ENCODE measurements at regions not wholly inside any gene's neighbourhood (a gene's known extent, or its start where the extent isn't known, plus 50 kb on each side); places are given as distances from the start of the nearest gene placed in this dataset.
"Not testable (repeated sequence)": the region's sequence is repeated elsewhere in the genome, so short reads cannot be mapped to it uniquely, and the experiment has no call there.

DNA sequence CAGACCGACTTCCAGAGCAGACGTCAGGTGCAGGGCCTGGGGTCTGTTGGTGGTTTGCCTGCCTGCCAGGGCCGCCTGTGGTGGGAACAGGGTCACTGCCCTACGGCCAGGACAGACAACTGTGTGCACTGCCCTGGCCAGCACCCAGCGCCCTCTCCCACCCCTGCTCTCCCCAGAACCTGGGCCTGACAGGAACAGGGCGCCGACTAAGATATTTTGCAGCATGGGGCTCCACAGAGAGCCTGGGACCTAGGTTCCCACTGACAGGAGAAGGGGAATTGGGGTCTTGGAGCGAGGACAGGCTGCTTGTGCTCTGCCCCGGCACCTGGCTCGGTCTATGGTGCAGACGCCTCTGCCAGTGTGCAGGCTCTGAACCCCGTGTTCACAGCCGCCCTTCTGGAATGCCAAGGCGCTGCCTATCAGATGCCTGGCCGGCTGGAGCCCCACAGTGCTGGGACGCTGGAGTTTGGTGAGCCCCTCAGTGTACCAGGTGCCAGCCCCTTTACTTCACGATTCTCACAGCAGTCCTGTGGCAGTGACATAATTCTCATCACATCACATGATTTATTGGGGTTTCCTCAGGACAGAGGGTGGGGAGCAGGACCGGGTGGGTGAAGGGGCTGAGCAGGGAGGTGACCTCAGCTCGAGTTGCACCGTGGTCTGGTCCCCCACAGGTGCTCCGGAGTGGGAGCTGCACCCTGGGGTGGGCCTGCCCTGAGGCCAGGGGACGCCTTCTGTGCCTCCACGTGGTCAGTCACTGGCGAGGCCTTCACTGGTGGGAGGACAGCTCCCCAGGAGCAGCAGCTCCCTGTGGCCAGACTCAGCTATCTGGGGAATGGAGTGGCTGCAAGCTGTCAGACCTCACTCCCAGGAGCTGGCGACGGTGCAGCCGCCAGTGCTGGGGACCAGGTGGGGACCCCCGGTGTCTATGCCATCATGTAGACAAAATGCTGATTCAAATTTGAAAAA, 113.8 kb upstream of the LRPAP1 start:
- no peak for DNase-seq

- no peak for DNase-seq
Observed at GRCh38 chr4:3644849-3645627, 112.8 kb upstream of the LRPAP1 start.

- DNase-seq, result no peak
Observed at GRCh38 chr4:3643518-3644433, 111.6 kb upstream of the LRPAP1 start.

- no peak for DNase-seq
Observed at GRCh38 chr4:3642806-3643517, 110.7 kb upstream of the LRPAP1 start.

DNA sequence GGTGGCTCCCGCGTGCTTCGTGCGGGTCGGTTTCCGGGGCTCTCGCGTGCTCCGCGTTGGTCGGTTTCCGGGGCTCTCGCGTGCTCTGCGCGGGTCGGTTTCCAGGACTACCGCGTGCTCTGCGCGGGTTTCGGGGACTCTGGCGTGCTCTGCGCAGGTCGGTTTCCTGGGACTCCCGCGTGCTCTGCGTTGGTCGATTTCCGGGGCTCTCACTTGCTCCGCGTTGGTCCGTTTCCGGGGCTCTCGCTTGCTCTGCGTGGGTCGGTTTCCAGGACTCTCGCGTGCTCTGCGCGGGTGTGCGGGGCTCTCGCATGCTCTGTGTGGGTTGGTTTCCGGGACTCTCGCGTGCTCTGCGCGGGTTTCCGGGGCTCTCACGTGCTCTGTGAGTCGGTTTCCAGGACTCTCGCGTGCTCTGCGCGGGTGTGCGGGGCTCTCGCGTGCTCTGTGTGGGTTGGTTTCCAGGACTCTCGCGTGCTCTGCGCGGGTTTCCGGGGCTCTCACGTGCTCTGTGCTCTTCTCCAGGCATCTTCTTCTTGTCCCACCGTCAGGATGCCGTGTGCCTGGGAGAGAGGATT, 109.9 kb upstream of the LRPAP1 start:
- DNase-seq, result no peak

DNA sequence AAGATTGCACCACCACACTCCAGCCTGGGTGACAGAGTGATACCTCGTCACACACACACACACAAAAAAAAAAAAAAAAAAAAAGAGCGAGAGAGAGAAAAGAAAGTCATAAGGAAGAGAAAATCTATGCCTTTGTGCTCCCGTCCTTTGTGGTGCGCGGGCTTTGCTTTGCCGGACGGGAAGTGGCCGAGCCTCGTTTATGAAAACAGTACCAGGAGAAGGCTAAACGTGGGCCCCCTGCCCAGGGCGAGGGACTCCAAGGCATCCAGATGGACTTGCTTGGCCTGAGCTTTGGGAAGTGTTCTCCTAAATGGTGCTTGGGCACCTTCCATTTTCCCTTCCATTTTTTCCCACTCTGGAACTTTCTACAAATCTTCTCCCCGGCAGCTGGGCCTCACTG, 109.3 kb upstream of the LRPAP1 start:
- DNase-seq, result no peak

DNA sequence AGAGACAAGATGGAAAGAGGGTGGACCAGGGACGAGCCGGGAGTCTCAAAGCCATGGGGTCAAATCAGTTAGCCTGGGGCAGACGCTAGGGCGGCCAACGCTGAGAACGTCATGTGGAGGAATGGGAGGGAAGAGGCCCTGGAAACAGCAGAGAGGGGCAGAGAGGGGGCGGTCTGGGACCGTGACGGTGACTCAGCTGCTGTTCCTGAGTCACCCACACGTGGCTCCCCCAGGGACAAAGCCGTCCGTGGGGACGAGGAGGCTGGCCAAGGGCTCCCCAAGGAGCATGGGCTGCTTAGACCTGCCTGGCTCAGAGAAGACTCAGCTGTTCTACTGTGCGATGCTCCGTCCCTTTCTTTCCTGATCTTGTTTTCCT, 108.4 kb upstream of the LRPAP1 start:
- DNase-seq, result no peak

DNA sequence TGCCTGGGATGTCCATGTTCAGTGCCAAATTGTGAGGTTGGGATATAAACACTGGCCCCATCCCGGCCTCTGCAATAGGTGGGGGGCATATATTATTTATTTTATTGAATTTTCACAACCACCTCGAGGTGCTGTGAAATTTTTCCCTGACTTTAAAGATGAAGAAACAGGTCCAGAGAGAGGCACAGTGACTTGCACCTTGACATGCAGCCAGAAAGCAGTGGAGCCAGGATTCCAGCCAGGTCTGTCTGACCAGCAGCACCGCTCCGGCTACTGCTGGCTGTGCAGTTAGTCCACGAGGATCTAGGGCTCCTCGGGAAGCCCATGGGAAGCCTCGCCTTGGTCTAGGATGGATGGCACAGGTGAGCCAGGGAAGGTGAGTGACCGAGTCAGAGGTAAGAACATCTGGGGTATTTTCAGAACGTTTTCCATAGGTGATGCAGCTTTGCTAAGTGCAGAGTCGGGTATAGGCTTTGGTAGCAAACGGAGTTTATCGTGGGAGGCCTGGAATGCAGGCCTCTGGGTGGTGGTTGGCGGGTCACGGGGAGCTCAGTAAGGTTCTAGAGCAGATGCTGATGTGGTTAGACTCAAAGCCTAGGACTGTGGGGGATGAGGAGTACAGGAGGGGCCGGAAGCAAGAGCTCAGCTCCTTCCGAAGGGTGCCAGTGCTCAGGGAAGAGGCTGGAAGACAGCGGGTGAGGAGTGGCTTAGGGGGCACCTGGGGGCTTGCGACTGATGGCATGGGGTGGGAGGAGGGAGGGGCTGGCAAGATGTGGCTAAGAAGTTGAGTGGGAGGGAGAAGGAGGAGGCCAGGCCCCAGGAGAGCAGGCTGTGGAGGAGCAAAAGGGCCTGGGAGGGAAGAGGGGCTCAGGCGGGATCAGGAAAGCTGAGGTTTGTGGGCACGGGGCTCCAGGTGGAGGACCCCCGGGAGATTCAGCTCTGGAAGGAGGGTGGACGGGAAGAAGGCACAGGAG, 107.7 kb upstream of the LRPAP1 start:
- DNase-seq, result no peak

DNA sequence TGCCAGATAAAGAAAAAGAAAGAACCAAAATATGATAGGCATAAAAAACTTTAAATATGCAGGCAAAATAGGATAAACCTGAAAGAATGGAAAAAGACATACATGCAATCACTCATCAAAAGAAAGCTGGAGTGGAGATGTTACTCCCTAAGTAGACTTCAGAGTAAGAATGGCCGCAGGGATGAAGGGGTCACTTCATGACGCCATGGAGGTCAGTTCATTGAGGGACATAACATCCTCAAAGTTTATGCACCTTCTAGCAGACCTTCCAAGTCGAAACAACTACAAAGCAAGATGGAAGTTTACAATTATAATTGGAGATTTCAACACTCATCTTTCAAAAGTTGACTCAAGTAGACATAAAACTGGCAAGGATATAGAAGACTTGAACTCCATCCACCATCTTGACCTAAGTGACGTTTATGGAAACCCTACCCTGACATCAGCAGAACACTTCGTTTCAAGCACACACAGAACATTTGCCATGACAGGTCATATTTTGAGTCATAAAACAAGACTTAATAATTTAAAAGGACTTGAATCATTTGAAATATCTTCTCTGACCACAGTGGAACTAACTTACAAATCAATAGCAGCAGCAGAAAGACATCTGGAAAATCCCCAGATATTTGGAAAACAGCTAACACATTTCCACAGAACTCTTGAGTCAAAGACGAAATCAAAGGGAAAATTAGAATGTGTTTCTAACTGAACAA, 106.0 kb upstream of the LRPAP1 start:
- DNase-seq, result no peak

GRCh38 chr4:3637326-3638016, 105.2 kb upstream of the LRPAP1 start:
- no peak for DNase-seq

GRCh38 chr4:3636646-3637320, 104.6 kb upstream of the LRPAP1 start:
- DNase-seq, result no peak

DNA sequence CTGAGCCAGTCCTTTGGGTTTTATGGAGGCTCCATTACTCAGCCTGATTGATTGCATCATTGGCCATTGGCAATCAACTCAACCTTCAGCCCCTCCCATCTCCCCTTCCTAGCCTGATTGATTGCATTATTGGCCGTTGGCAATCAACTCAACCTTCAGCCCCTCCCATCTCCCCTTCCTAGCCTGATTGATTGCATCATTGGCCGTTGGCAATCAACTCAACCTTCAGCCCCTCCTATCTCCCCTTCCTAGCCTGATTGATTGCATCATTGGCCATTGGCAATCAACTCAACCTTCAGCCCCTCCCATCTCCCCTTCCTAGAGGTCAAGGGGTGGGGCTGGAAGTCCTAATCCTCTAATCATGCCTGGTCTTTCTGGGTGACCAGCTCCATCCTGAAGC, 103.8 kb upstream of the LRPAP1 start:
- DNase-seq, result not testable (repeated sequence)

- no peak for DNase-seq
Observed at GRCh38 chr4:3634894-3635820, 102.9 kb upstream of the LRPAP1 start.

DNA sequence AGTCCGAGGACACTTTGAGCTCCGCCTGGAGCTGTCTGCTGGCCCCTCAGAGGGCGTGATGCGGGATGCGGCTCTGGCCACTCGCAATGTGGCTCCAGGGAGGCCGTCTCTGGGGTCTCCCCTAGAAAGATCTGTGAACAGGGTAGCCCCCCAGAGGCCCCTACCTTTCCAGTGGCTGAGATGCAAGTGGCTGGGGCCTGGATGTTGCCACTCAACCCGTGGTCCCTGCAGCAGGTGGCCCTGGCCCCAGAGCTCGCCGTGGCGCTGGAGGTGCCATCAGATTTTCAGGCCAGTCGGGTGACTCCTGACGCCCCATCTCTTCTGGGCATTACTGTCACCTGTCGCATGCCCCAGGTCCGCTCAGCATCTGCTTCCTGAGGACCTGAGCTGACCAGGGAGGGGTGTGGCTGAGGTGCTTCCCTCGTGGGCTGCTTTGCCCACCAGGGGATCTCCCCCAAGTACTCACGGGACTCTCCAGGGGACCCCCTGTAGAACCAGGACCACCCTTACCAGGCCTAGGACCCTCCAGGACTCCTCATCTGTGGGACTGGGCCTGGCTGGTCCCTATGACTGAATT, 102.1 kb upstream of the LRPAP1 start:
- DNase-seq, result no peak

GRCh38 chr4:3633277-3633676, 101.1 kb upstream of the LRPAP1 start:
- DNase-seq, result not testable (repeated sequence)

- not testable (repeated sequence) for DNase-seq
Observed at GRCh38 chr4:3632794-3633193, 100.6 kb upstream of the LRPAP1 start.
